GM12891 (cell line): ENCODE measurements at regions not wholly inside any gene's neighbourhood (a gene's known extent, or its start where the extent isn't known, plus 50 kb on each side); places are given as distances from the start of the nearest gene placed in this dataset.

Source experiments
- POLR2A ChIP-seq: IDR thresholded peaks from 2 replicates; pipeline ENCODE4 v1.6.1; 2011; ENCODE audit warnings: low read depth, low read length, control low read depth
- POLR2AphosphoS5 ChIP-seq: IDR thresholded peaks from 2 replicates; pipeline ENCODE4 v1.6.1; 2011; ENCODE audit warnings: low read depth, low read length, control low read depth
- TAF1 ChIP-seq: IDR thresholded peaks from 2 replicates; pipeline ENCODE4 v1.6.1; 2011; ENCODE audit warnings: low read depth, low read length, control low read depth

GRCh38 chr5:4080370-4080769, 484.7 kb downstream of the IRX1 start:
- TF ChIP-seq TAF1: no peak
- TF ChIP-seq POLR2A: no peak
- TF ChIP-seq POLR2AphosphoS5: no peak
